IPS DF 6.9 (cell line): ENCODE measurements at regions not wholly inside any gene's neighbourhood (a gene's known extent, or its start where the extent isn't known, plus 50 kb on each side); places are given as distances from the start of the nearest gene placed in this dataset.

Source experiments
- DNase-seq: peaks from one replicate; pipeline ENCODE4 v3.0.0-alpha.2; 2013; ENCODE audit warnings: low read depth, low spot score
- H3K27ac ChIP-seq: one replicate; pipeline ENCODE4 v1.5.1; 2013; ENCODE audit warnings: low read length, control low read depth
- H3K27me3 ChIP-seq: 2 replicates; pipeline ENCODE4 v1.6.1; 2013; ENCODE audit warnings: mild to moderate bottlenecking, low read length; ENCODE audit not compliant: control insufficient read depth, insufficient read depth
- H3K36me3 ChIP-seq: 2 replicates; pipeline ENCODE4 v1.6.1; 2013; ENCODE audit warnings: low read length; ENCODE audit not compliant: control insufficient read depth, insufficient read depth
- H3K4me1 ChIP-seq: 2 replicates; pipeline ENCODE4 v1.6.1; 2013; ENCODE audit warnings: low read length; ENCODE audit not compliant: control insufficient read depth, insufficient read depth
- H3K4me3 ChIP-seq: 2 replicates; pipeline ENCODE4 v1.5.1; 2013; ENCODE audit warnings: mild to moderate bottlenecking, low read length
- H3K9me3 ChIP-seq: 2 replicates; pipeline ENCODE4 v1.6.1; 2013; ENCODE audit warnings: low read length, inconsistent platforms; ENCODE audit not compliant: control insufficient read depth, insufficient read depth
- WGBS: extraction: QIAGEN DNeasy Blood & Tissue Kit; methylation state at CpG from one replicate; pipeline ENCODE4 v1.1.7; 2013; ENCODE audit warnings: mixed read lengths, missing lambda C conversion rate; ENCODE audit not compliant: insufficient read length, insufficient coverage; 5-methylcytosine and 5-hydroxymethylcytosine counted together

GRCh38 chr3:154799800-154800199 is 280.3 kb upstream of the MME start:
- H3K4me1 ChIP-seq = no peaks in the 10 kb centered on the region; the same call in 1 of the 2 replicates
- H3K36me3 ChIP-seq = no peaks in the 10 kb centered on the region
- no CpG with 5 or more reads among the region's 2 CpGs for WGBS
- no peak for DNase-seq
- no peak overlapping the region for H3K27ac ChIP-seq
- H3K4me3 ChIP-seq = no peak overlapping the region
- H3K9me3 ChIP-seq = no peaks in the 10 kb centered on the region; the same call in 1 of the 2 replicates
- no peaks in the 10 kb centered on the region for H3K27me3 ChIP-seq

- no peaks in the 10 kb centered on the region for H3K9me3 ChIP-seq
- H3K27me3 ChIP-seq = no peaks in the 10 kb centered on the region
- H3K4me1 ChIP-seq = no peaks in the 10 kb centered on the region; the same call in 1 of the 2 replicates
- no peak for DNase-seq
- H3K36me3 ChIP-seq = no peaks in the 10 kb centered on the region
- WGBS = no CpG with 5 or more reads among the region's 2 CpGs
- no peak overlapping the region for H3K27ac ChIP-seq
- no peak overlapping the region for H3K4me3 ChIP-seq
Measured at GRCh38 chr3:154795582-154795981, 284.5 kb upstream of the MME start.

- no peak overlapping the region for H3K4me3 ChIP-seq
- H3K27me3 ChIP-seq = no peaks in the 10 kb centered on the region
- no peaks in the 10 kb centered on the region; the same call in 1 of the 2 replicates for H3K4me1 ChIP-seq
- H3K9me3 ChIP-seq = no peaks in the 10 kb centered on the region
- no peak overlapping the region for H3K27ac ChIP-seq
- H3K36me3 ChIP-seq = no peaks in the 10 kb centered on the region
- DNase-seq = no peak
Measured at GRCh38 chr3:154794814-154795445, 285.2 kb upstream of the MME start.

GRCh38 chr3:154794391-154794790 is 285.7 kb upstream of the MME start:
- Histone ChIP-seq H3K4me1 (no peaks in the 10 kb centered on the region; the same call in 1 of the 2 replicates), H3K4me3 (no peak overlapping the region), H3K36me3 (no peaks in the 10 kb centered on the region), H3K9me3 (no peaks in the 10 kb centered on the region), H3K27ac (no peak overlapping the region), H3K27me3 (no peaks in the 10 kb centered on the region)
- DNase-seq = no peak
- no CpG with 5 or more reads among the region's 1 CpG for WGBS

- H3K4me1 ChIP-seq = no peaks in the 10 kb centered on the region; the same call in 1 of the 2 replicates
- H3K27me3 ChIP-seq = no peaks in the 10 kb centered on the region
- no peak overlapping the region for H3K4me3 ChIP-seq
- no CpG with 5 or more reads among the region's 1 CpG for WGBS
- no peaks in the 10 kb centered on the region for H3K9me3 ChIP-seq
- H3K36me3 ChIP-seq = no peaks in the 10 kb centered on the region
- DNase-seq = no peak
- no peak overlapping the region for H3K27ac ChIP-seq
Measured at GRCh38 chr3:154792828-154793227, 287.3 kb upstream of the MME start.

GRCh38 chr3:154791611-154792010 is 288.5 kb upstream of the MME start:
- Histone ChIP-seq H3K36me3 (no peaks in the 10 kb centered on the region), H3K27ac (no peak overlapping the region), H3K9me3 (no peaks in the 10 kb centered on the region), H3K27me3 (no peaks in the 10 kb centered on the region), H3K4me3 (no peak overlapping the region), H3K4me1 (no peaks in the 10 kb centered on the region; the same call in 1 of the 2 replicates)
- no peak for DNase-seq

GRCh38 chr3:154786724-154787123 is 293.4 kb upstream of the MME start:
- Histone ChIP-seq H3K27me3 (no peaks in the 10 kb centered on the region), H3K4me1 (no peaks in the 10 kb centered on the region)
- WGBS = no CpG with 5 or more reads among the region's 1 CpG

GRCh38 chr3:154783521-154783931 is 296.6 kb upstream of the MME start:
- Histone ChIP-seq H3K4me1 (no peaks in the 10 kb centered on the region), H3K27ac (no peak overlapping the region), H3K4me3 (no peak overlapping the region), H3K27me3 (no peaks in the 10 kb centered on the region), H3K9me3 (no peaks in the 10 kb centered on the region), H3K36me3 (no peaks in the 10 kb centered on the region)
- DNase-seq = no peak
- WGBS = no CpG with 5 or more reads among the region's 4 CpGs

More at GRCh38 chr3:154786724-154787123, 293.4 kb upstream of the MME start:
- no peak overlapping the region for H3K4me3 ChIP-seq
- no peaks in the 10 kb centered on the region for H3K9me3 ChIP-seq
- DNase-seq = no peak
- no peak overlapping the region for H3K27ac ChIP-seq
- no peaks in the 10 kb centered on the region for H3K36me3 ChIP-seq

- Histone ChIP-seq H3K9me3 (no peaks in the 10 kb centered on the region), H3K27me3 (no peaks in the 10 kb centered on the region), H3K4me1 (no peaks in the 10 kb centered on the region), H3K36me3 (no peaks in the 10 kb centered on the region), H3K4me3 (no peak overlapping the region), H3K27ac (no peak overlapping the region)
- DNase-seq = no peak
- no CpG with 5 or more reads among the region's 3 CpGs for WGBS
Measured at GRCh38 chr3:154783061-154783460, 297.1 kb upstream of the MME start.

- no peak for DNase-seq
- no peaks in the 10 kb centered on the region for H3K27me3 ChIP-seq
- H3K4me3 ChIP-seq = no peak overlapping the region
- no peak overlapping the region for H3K27ac ChIP-seq
- H3K4me1 ChIP-seq = no peaks in the 10 kb centered on the region
- no peaks in the 10 kb centered on the region for H3K9me3 ChIP-seq
- no peaks in the 10 kb centered on the region for H3K36me3 ChIP-seq
- no CpG with 5 or more reads among the region's 2 CpGs for whole genome bisulfite sequencing
Measured at GRCh38 chr3:154782151-154782550, 298.0 kb upstream of the MME start.

GRCh38 chr3:154781595-154781994 is 298.5 kb upstream of the MME start:
- peaks cover 1% of the 10 kb centered on the region; the same call in 1 of the 2 replicates for H3K4me1 ChIP-seq
- no peaks in the 10 kb centered on the region for H3K36me3 ChIP-seq
- no peak overlapping the region for H3K27ac ChIP-seq
- H3K4me3 ChIP-seq = no peak overlapping the region
- DNase-seq = no peak
- no CpG with 5 or more reads among the region's 3 CpGs for whole genome bisulfite sequencing
- no peaks in the 10 kb centered on the region for H3K9me3 ChIP-seq
- no peaks in the 10 kb centered on the region for H3K27me3 ChIP-seq
